ENCODE measurements at regions not wholly inside any gene's neighbourhood (a gene's known extent, or its start where the extent isn't known, plus 50 kb on each side); places are given as distances from the start of the nearest gene placed in this dataset.

DNA sequence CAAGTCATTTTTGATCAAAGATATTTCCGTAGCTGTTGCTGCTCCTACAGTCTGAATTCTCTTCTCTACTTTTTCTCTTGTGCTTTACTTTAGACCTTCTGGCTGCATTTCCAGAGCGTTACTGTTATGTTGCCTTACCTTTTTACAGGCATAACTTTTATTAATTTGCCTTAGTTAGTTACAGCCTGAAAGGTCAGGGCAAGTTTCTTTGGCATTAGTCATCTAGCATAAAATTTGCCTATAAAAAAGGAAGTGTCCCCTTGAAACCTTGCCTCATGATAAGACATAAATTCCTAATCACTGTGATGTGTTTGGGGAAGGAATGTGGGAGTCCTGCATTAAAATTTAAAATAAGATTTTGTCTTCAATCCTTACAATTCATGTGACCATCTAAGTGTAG lies 618.5 kb downstream of the NR2F2 start:
- TF ChIP-seq, protein P1, sequence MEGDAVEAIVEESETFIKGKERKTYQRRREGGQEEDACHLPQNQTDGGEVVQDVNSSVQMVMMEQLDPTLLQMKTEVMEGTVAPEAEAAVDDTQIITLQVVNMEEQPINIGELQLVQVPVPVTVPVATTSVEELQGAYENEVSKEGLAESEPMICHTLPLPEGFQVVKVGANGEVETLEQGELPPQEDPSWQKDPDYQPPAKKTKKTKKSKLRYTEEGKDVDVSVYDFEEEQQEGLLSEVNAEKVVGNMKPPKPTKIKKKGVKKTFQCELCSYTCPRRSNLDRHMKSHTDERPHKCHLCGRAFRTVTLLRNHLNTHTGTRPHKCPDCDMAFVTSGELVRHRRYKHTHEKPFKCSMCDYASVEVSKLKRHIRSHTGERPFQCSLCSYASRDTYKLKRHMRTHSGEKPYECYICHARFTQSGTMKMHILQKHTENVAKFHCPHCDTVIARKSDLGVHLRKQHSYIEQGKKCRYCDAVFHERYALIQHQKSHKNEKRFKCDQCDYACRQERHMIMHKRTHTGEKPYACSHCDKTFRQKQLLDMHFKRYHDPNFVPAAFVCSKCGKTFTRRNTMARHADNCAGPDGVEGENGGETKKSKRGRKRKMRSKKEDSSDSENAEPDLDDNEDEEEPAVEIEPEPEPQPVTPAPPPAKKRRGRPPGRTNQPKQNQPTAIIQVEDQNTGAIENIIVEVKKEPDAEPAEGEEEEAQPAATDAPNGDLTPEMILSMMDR (IDR thresholded peaks at IDR 0.05; ENCODE audit: low read depth, low read length, poor library complexity, severe bottlenecking) = no peak
- TF ChIP-seq EZH2phosphoT487 (IDR thresholded peaks at IDR 0.05; ENCODE audit: borderline replicate concordance, low read length) = no peak
